SK-N-SH treated with all-trans-retinoic acid at 6 μM for 48 hours (cell line): ENCODE measurements at regions not wholly inside any gene's neighbourhood (a gene's known extent, or its start where the extent isn't known, plus 50 kb on each side); places are given as distances from the start of the nearest gene placed in this dataset.

Source experiments
- ATAC-seq: fragments of 200-7000 bp; cut with Tn5 transposase; 3 replicates; pipeline ENCODE4 v1.9.1; 2020; ENCODE audit warnings: mild to moderate bottlenecking, moderate library complexity
- ARNTL ChIP-seq: fragments of 450-650 bp; formaldehyde crosslinking; IDR thresholded peaks from 2 replicates; pipeline ENCODE4 v1.5.0; 2020; ENCODE audit warnings: low read depth, mild to moderate bottlenecking, moderate library complexity, borderline replicate concordance
- BACH2 ChIP-seq: fragments of 250-450 bp; sonication (Bioruptor Pico); IDR thresholded peaks from 2 replicates; pipeline ENCODE4 v1.9.0; 2021; ENCODE audit warnings: mild to moderate bottlenecking, borderline replicate concordance
- CREB5 ChIP-seq: fragments of 250-450 bp; sonication (Bioruptor Pico); IDR thresholded peaks from 2 replicates; pipeline ENCODE4 v1.5.1; 2020; ENCODE audit warnings: low read depth, mild to moderate bottlenecking, moderate library complexity
- CSDC2 ChIP-seq: fragments of 250-450 bp; sonication (Bioruptor Pico); IDR thresholded peaks from 2 replicates; pipeline ENCODE4 v1.5.0; 2020; ENCODE audit warnings: mild to moderate bottlenecking, moderate library complexity
- ESRRG ChIP-seq: fragments of 250-450 bp; sonication (Bioruptor Pico); IDR thresholded peaks from 2 replicates; pipeline ENCODE4 v1.6.1; 2021; ENCODE audit warnings: mild to moderate bottlenecking
- GLIS3 ChIP-seq: fragments of 250-450 bp; sonication (Bioruptor Pico); IDR thresholded peaks from 2 replicates; pipeline ENCODE4 v1.5.0; 2020; ENCODE audit warnings: mild to moderate bottlenecking, moderate library complexity
- ISL1 ChIP-seq: fragments of 250-450 bp; sonication (Bioruptor Pico); IDR thresholded peaks from 2 replicates; pipeline ENCODE4 v2.1.2; 2022; ENCODE audit warnings: mild to moderate bottlenecking, moderate library complexity
- OSR1 ChIP-seq: fragments of 250-450 bp; sonication (Bioruptor Pico); IDR thresholded peaks from 2 replicates; pipeline ENCODE4 v1.8.0; 2022; ENCODE audit warnings: moderate library complexity, mild to moderate bottlenecking, inconsistent platforms
- PPARA ChIP-seq: fragments of 250-450 bp; sonication (Bioruptor Pico); IDR thresholded peaks from 2 replicates; pipeline ENCODE4 v1.5.0; 2020; ENCODE audit warnings: mild to moderate bottlenecking, borderline replicate concordance
- RARB ChIP-seq: fragments of 250-450 bp; sonication (Bioruptor Pico); IDR thresholded peaks from 2 replicates; pipeline ENCODE4 v1.8.0; 2021; ENCODE audit warnings: mild to moderate bottlenecking, moderate library complexity
- SNAI2 ChIP-seq: fragments of 250-450 bp; sonication (Bioruptor Pico); IDR thresholded peaks from 2 replicates; pipeline ENCODE4 v1.5.0; 2020; ENCODE audit warnings: mild to moderate bottlenecking, moderate library complexity
- TCF4 ChIP-seq: fragments of 250-450 bp; sonication (Bioruptor Pico); IDR thresholded peaks from 2 replicates; pipeline ENCODE4 v1.8.0; 2021; ENCODE audit warnings: mild to moderate bottlenecking, moderate library complexity, borderline replicate concordance
- TOX ChIP-seq: fragments of 250-450 bp; sonication (Bioruptor Pico); IDR thresholded peaks from 2 replicates; pipeline ENCODE4 v1.8.0; 2021; ENCODE audit warnings: mild to moderate bottlenecking, moderate library complexity, borderline replicate concordance
- ZC3H10 ChIP-seq: fragments of 250-450 bp; sonication (Bioruptor Pico); IDR thresholded peaks from 2 replicates; pipeline ENCODE4 v1.5.1; 2021; ENCODE audit warnings: mild to moderate bottlenecking, moderate library complexity
- ZFP30 ChIP-seq: fragments of 450-650 bp; formaldehyde crosslinking; IDR thresholded peaks from 2 replicates; pipeline ENCODE4 v1.5.0; 2022; ENCODE audit warnings: mild to moderate bottlenecking, moderate library complexity
- ZNF565 ChIP-seq: fragments of 450-650 bp; formaldehyde crosslinking; conservative IDR thresholded peaks from 2 replicates; pipeline ENCODE4 v1.5.0; 2020; ENCODE audit warnings: low read depth, mild to moderate bottlenecking, moderate library complexity
- ZNF70 ChIP-seq: fragments of 450-650 bp; formaldehyde crosslinking; IDR thresholded peaks from 2 replicates; pipeline ENCODE4 v1.5.0; 2020; ENCODE audit warnings: mild to moderate bottlenecking, moderate library complexity
- TF ChIP-seq, protein P1 (sequence below): fragments of 250-450 bp; sonication (Bioruptor Pico); IDR thresholded peaks from 2 replicates; pipeline ENCODE4 v1.8.0; 2020; ENCODE audit warnings: mild to moderate bottlenecking, moderate library complexity, borderline replicate concordance
- TF ChIP-seq, protein P2 (sequence below): fragments of 250-450 bp; sonication (Bioruptor Pico); IDR thresholded peaks from 2 replicates; pipeline ENCODE4 v1.5.0; 2020; ENCODE audit warnings: mild to moderate bottlenecking, moderate library complexity
- TF ChIP-seq, protein P3 (sequence below): fragments of 250-450 bp; sonication (Bioruptor Pico); IDR thresholded peaks from 2 replicates; pipeline ENCODE4 v1.5.1; 2021; ENCODE audit warnings: mild to moderate bottlenecking, moderate library complexity
- TF ChIP-seq, protein P4 (sequence below): fragments of 250-450 bp; sonication (Bioruptor Pico); IDR thresholded peaks from 2 replicates; pipeline ENCODE4 v1.8.0; 2021; ENCODE audit warnings: low read depth, mild to moderate bottlenecking, moderate library complexity, borderline replicate concordance

DNA sequence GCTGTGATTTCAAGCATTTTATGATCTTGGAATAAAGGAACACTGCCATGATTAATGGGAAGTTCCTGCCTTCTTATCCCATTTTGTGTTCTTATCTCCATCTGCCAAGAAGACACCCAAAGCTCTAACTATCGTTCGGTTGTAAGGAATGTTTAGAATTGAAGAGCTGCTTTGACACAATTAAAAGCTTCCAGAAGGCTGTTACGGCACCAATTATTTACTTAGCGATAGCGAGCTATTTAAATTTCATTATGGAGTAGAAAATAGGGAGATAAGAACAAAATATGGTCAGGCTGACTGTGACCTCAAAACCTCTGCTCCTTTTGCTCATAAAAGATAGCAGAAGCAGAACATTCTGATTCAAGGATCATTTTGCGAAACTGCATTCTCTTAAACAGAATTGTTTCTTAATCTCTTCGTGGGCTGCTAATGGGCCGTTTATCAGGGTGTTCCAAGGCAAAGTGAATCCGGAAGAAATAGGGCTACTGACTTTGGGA lies 101.6 kb downstream of the SLC4A3 start:
- no peak for ATAC-seq
- TF ChIP-seq, protein P1, sequence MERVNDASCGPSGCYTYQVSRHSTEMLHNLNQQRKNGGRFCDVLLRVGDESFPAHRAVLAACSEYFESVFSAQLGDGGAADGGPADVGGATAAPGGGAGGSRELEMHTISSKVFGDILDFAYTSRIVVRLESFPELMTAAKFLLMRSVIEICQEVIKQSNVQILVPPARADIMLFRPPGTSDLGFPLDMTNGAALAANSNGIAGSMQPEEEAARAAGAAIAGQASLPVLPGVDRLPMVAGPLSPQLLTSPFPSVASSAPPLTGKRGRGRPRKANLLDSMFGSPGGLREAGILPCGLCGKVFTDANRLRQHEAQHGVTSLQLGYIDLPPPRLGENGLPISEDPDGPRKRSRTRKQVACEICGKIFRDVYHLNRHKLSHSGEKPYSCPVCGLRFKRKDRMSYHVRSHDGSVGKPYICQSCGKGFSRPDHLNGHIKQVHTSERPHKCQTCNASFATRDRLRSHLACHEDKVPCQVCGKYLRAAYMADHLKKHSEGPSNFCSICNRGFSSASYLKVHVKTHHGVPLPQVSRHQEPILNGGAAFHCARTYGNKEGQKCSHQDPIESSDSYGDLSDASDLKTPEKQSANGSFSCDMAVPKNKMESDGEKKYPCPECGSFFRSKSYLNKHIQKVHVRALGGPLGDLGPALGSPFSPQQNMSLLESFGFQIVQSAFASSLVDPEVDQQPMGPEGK (CRISPR knock-in tag) = no peak
- no peak for TF ChIP-seq BACH2 (CRISPR knock-in tag)
- TF ChIP-seq SNAI2 (CRISPR knock-in tag) = no peak
- peak; percentile 64 for TF ChIP-seq ISL1 (CRISPR knock-in tag)
- TF ChIP-seq TCF4 (CRISPR knock-in tag) = peak; percentile 89
- no peak for TF ChIP-seq ZNF565
- TF ChIP-seq OSR1 (CRISPR knock-in tag) = no peak
- 0 out of 2 replicates have a peak, but pooled peaks have one; percentile 34 for TF ChIP-seq GLIS3 (CRISPR knock-in tag)
- TF ChIP-seq, protein P2, sequence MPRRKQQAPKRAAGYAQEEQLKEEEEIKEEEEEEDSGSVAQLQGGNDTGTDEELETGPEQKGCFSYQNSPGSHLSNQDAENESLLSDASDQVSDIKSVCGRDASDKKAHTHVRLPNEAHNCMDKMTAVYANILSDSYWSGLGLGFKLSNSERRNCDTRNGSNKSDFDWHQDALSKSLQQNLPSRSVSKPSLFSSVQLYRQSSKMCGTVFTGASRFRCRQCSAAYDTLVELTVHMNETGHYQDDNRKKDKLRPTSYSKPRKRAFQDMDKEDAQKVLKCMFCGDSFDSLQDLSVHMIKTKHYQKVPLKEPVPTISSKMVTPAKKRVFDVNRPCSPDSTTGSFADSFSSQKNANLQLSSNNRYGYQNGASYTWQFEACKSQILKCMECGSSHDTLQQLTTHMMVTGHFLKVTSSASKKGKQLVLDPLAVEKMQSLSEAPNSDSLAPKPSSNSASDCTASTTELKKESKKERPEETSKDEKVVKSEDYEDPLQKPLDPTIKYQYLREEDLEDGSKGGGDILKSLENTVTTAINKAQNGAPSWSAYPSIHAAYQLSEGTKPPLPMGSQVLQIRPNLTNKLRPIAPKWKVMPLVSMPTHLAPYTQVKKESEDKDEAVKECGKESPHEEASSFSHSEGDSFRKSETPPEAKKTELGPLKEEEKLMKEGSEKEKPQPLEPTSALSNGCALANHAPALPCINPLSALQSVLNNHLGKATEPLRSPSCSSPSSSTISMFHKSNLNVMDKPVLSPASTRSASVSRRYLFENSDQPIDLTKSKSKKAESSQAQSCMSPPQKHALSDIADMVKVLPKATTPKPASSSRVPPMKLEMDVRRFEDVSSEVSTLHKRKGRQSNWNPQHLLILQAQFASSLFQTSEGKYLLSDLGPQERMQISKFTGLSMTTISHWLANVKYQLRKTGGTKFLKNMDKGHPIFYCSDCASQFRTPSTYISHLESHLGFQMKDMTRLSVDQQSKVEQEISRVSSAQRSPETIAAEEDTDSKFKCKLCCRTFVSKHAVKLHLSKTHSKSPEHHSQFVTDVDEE (CRISPR knock-in tag) = no peak; the same call in 1 of the 2 replicates
- TF ChIP-seq, protein P3, sequence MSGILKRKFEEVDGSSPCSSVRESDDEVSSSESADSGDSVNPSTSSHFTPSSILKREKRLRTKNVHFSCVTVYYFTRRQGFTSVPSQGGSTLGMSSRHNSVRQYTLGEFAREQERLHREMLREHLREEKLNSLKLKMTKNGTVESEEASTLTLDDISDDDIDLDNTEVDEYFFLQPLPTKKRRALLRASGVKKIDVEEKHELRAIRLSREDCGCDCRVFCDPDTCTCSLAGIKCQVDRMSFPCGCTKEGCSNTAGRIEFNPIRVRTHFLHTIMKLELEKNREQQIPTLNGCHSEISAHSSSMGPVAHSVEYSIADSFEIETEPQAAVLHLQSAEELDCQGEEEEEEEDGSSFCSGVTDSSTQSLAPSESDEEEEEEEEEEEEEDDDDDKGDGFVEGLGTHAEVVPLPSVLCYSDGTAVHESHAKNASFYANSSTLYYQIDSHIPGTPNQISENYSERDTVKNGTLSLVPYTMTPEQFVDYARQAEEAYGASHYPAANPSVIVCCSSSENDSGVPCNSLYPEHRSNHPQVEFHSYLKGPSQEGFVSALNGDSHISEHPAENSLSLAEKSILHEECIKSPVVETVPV (CRISPR knock-in tag) = peak; percentile 65; the same call in 1 of the 2 replicates

GRCh38 chr2:219731173-219731572 lies 103.7 kb downstream of the SLC4A3 start:
- no peak for ATAC-seq
- TF ChIP-seq GLIS3 (CRISPR knock-in tag) (no peak), RARB (no peak), ARNTL (CRISPR knock-in tag) (no peak), ZNF565 (no peak), ESRRG (CRISPR knock-in tag) (no peak), CREB5 (CRISPR knock-in tag) (no peak), ZNF70 (no peak), CSDC2 (CRISPR knock-in tag) (no peak), PPARA (CRISPR knock-in tag) (no peak), ISL1 (CRISPR knock-in tag) (no peak), OSR1 (CRISPR knock-in tag) (no peak), TOX (CRISPR knock-in tag) (no peak), ZC3H10 (CRISPR knock-in tag) (no peak), ZFP30 (CRISPR knock-in tag) (no peak), BACH2 (CRISPR knock-in tag) (no peak)
- TF ChIP-seq, protein P3 (CRISPR knock-in tag) = no peak
- TF ChIP-seq, protein P4, sequence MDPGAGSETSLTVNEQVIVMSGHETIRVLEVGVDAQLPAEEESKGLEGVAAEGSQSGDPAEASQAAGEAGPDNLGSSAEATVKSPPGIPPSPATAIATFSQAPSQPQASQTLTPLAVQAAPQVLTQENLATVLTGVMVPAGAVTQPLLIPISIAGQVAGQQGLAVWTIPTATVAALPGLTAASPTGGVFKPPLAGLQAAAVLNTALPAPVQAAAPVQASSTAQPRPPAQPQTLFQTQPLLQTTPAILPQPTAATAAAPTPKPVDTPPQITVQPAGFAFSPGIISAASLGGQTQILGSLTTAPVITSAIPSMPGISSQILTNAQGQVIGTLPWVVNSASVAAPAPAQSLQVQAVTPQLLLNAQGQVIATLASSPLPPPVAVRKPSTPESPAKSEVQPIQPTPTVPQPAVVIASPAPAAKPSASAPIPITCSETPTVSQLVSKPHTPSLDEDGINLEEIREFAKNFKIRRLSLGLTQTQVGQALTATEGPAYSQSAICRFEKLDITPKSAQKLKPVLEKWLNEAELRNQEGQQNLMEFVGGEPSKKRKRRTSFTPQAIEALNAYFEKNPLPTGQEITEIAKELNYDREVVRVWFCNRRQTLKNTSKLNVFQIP (CRISPR knock-in tag) = no peak
- TF ChIP-seq, protein P1 (CRISPR knock-in tag) = no peak
- TF ChIP-seq, protein P2 (CRISPR knock-in tag) = no peak
